T-cell (primary cell): ENCODE measurements at regions not wholly inside any gene's neighbourhood (a gene's known extent, or its start where the extent isn't known, plus 50 kb on each side); places are given as distances from the start of the nearest gene placed in this dataset.
"Not testable (repeated sequence)": the region's sequence is repeated elsewhere in the genome, so short reads cannot be mapped to it uniquely, and the experiment has no call there.

ENCODE experiments used
- ATAC-seq, 4 experiments: fragments of 200-7000 bp in 3 of 4; fragments of 150-1000 bp in 1 of 4; cut with Tn5 transposase; replicated peaks in 1 of 4; 1 replicate in 3 of 4; 2 replicates in 1 of 4; pipeline ENCODE4 v1.10.0; 2021; ENCODE audit warnings: moderate library complexity in 3 of 4, mild to moderate bottlenecking in 2 of 4, moderate number of reproducible peaks in 1 of 4
- CTCF ChIA-PET, 2 donors: fragments of 300-600 bp; sonication (Branson Sonifier 250); formaldehyde crosslinking; loops; one replicate each; lab custom pipeline; 2022; ENCODE audit warnings: antibody characterized with exemption in 2 of 2; lab: Charles Lee
- POLR2A ChIA-PET, 2 donors: fragments of 300-600 bp; sonication (Branson Sonifier 250); formaldehyde crosslinking; loops; one replicate each; lab custom pipeline; 2022; ENCODE audit warnings: antibody characterized with exemption in 2 of 2; lab: Charles Lee
- DNase-seq, 35 experiments: peaks; one replicate each; pipeline versions ENCODE4 v3.0.0 to v3.0.0-alpha.2; 2013 to 2023
- H3K27ac ChIP-seq: one replicate; pipeline ENCODE4 v1.5.1; 2013; ENCODE audit warnings: low read length
- H3K27me3 ChIP-seq, 2 experiments: replicated peaks in 1 of 2; 1 replicate in 1 of 2; 2 replicates in 1 of 2; pipeline versions ENCODE4 v1.6.1 to v1.7.0; 2013; ENCODE audit warnings: low read length in 1 of 2, mixed read lengths in 1 of 2; ENCODE audit not compliant: control insufficient read depth in 2 of 2, insufficient read depth in 2 of 2; ENCODE audit errors: extremely low read depth in 1 of 2
- H3K36me3 ChIP-seq, 2 donors: 1 replicate in 1 of 2; 2 replicates in 1 of 2; pipeline versions ENCODE4 v1.6.1 to v1.7.0; 2013; ENCODE audit warnings: low read length in 1 of 2; ENCODE audit not compliant: control insufficient read depth in 2 of 2, insufficient read depth in 1 of 2; ENCODE audit errors: extremely low read depth in 1 of 2
- H3K4me1 ChIP-seq, 2 experiments: 1 replicate in 1 of 2; 2 replicates in 1 of 2; pipeline versions ENCODE4 v1.6.1 to v1.7.0; 2013; ENCODE audit warnings: low read length in 2 of 2, mixed read lengths in 1 of 2; ENCODE audit not compliant: insufficient read depth in 2 of 2, control insufficient read depth in 1 of 2; ENCODE audit errors: extremely low read depth in 1 of 2
- H3K4me3 ChIP-seq, 2 donors: 1 replicate in 1 of 2; 2 replicates in 1 of 2; pipeline versions ENCODE4 v1.5.1 to v1.7.0; 2013; ENCODE audit warnings: mild to moderate bottlenecking in 2 of 2, low read length in 1 of 2, moderate library complexity in 1 of 2; ENCODE audit not compliant: control insufficient read depth in 1 of 2; ENCODE audit errors: extremely low read depth in 1 of 2
- H3K9me3 ChIP-seq: 2 replicates; pipeline ENCODE4 v1.7.0; 2013
- H3K27ac Mint-ChIP-seq, 2 donors: one replicate each; pipeline ENCODE4 v1.8.0; 2020 to 2021; ENCODE audit warnings: mild to moderate bottlenecking in 2 of 2, mixed read lengths in 2 of 2
- H3K27me3 Mint-ChIP-seq, 2 donors: one replicate each; pipeline ENCODE4 v1.8.0; 2021 to 2022; ENCODE audit warnings: mixed read lengths in 2 of 2
- H3K36me3 Mint-ChIP-seq: one replicate; pipeline ENCODE4 v1.8.0; 2021; ENCODE audit warnings: mixed read lengths
- H3K4me1 Mint-ChIP-seq, 3 donors: one replicate each; pipeline ENCODE4 v1.8.0; 2020 to 2022; ENCODE audit warnings: mixed read lengths in 3 of 3, mild to moderate bottlenecking in 1 of 3
- H3K4me3 Mint-ChIP-seq, 3 donors: one replicate each; pipeline ENCODE4 v1.8.0; 2020 to 2022; ENCODE audit warnings: mild to moderate bottlenecking in 3 of 3, mixed read lengths in 3 of 3, moderate library complexity in 3 of 3
- H3K9me3 Mint-ChIP-seq, 3 donors: one replicate each; pipeline ENCODE4 v1.8.0; 2020 to 2022; ENCODE audit warnings: mixed read lengths in 3 of 3
- WGBS: methylation state at CpG from one replicate; pipeline ENCODE4 v1.1.5; 2013; ENCODE audit warnings: missing lambda C conversion rate; ENCODE audit not compliant: insufficient coverage; 5-methylcytosine and 5-hydroxymethylcytosine counted together

GRCh38 chr11:71088314-71089215, 163.8 kb downstream of the SHANK2 start:
- POLR2A ChIA-PET, H3K9me3 ChIP-seq, H3K27me3 Mint-ChIP-seq, H3K36me3 ChIP-seq, H3K27ac Mint-ChIP-seq, CTCF ChIA-PET, H3K4me3 ChIP-seq, H3K36me3 Mint-ChIP-seq, ATAC-seq, H3K4me1 ChIP-seq, H3K9me3 Mint-ChIP-seq, H3K27ac ChIP-seq, DNase-seq, H3K4me3 Mint-ChIP-seq, H3K4me1 Mint-ChIP-seq: not testable (repeated sequence)
- 80% methylated on average over 13 of the region's 20 CpGs for WGBS
- peaks cover 0 to 22% of the 10 kb centered on the region in 2 experiments for H3K27me3 ChIP-seq

GRCh38 chr11:71086687-71087258, 165.6 kb downstream of the SHANK2 start:
- Histone ChIP-seq H3K4me1 (no peaks in the 10 kb centered on the region), H3K27me3 (peaks cover 0 to 24% of the 10 kb centered on the region in 2 experiments), H3K36me3 (no peaks in the 10 kb centered on the region), H3K4me3 (no peak overlapping the region), H3K9me3 (no peaks in the 10 kb centered on the region), H3K27ac (no peak overlapping the region)
- no peak for DNase-seq
- H3K27me3 Mint-ChIP-seq: peaks cover 6 to 8% of the 10 kb centered on the region in 2 donors
- no peak for ATAC-seq
- H3K36me3 Mint-ChIP-seq: no peaks in the 10 kb centered on the region
- H3K27ac Mint-ChIP-seq: no peak overlapping the region
- ChIA-PET POLR2A (no interaction called here), CTCF (no interaction called here)
- 70% methylated on average over 9 of the region's 14 CpGs for WGBS
- no peak overlapping the region for H3K4me3 Mint-ChIP-seq
- H3K9me3 Mint-ChIP-seq: no peaks in the 10 kb centered on the region
- H3K4me1 Mint-ChIP-seq: no peaks in the 10 kb centered on the region

GRCh38 chr11:71084306-71085012, 167.9 kb downstream of the SHANK2 start:
- 85% methylated on average over 6 of the region's 9 CpGs for WGBS
- Histone ChIP-seq H3K36me3 (no peaks in the 10 kb centered on the region), H3K9me3 (no peaks in the 10 kb centered on the region), H3K27me3 (peaks cover 0 to 24% of the 10 kb centered on the region in 2 experiments), H3K27ac (no peak overlapping the region), H3K4me3 (no peak overlapping the region), H3K4me1 (no peaks in the 10 kb centered on the region)
- peaks cover 2 to 11% of the 10 kb centered on the region in 2 donors for H3K27me3 Mint-ChIP-seq
- ATAC-seq: no peak
- H3K9me3 Mint-ChIP-seq: no peaks in the 10 kb centered on the region
- no peaks in the 10 kb centered on the region for H3K4me1 Mint-ChIP-seq
- DNase-seq: no peak
- CTCF ChIA-PET: no interaction called here
- no peak overlapping the region for H3K4me3 Mint-ChIP-seq
- no peak overlapping the region for H3K27ac Mint-ChIP-seq
- POLR2A ChIA-PET: no interaction called here
- H3K36me3 Mint-ChIP-seq: no peaks in the 10 kb centered on the region

GRCh38 chr11:71083105-71083504, 169.3 kb downstream of the SHANK2 start:
- CTCF ChIA-PET: no interaction called here
- Histone ChIP-seq H3K4me3 (no peak overlapping the region), H3K4me1 (no peaks in the 10 kb centered on the region), H3K27ac (no peak overlapping the region), H3K9me3 (no peaks in the 10 kb centered on the region), H3K36me3 (no peaks in the 10 kb centered on the region), H3K27me3 (peaks cover 0 to 24% of the 10 kb centered on the region in 2 experiments)
- POLR2A ChIA-PET: no interaction called here
- H3K27me3 Mint-ChIP-seq: peaks cover 0 to 8% of the 10 kb centered on the region in 2 donors
- no peak overlapping the region for H3K27ac Mint-ChIP-seq
- no peak for DNase-seq
- ATAC-seq: no peak
- WGBS: 82% methylated on average over 3 of the region's 4 CpGs
- H3K9me3 Mint-ChIP-seq: no peaks in the 10 kb centered on the region
- no peak overlapping the region for H3K4me3 Mint-ChIP-seq
- H3K4me1 Mint-ChIP-seq: no peaks in the 10 kb centered on the region
- no peaks in the 10 kb centered on the region for H3K36me3 Mint-ChIP-seq

GRCh38 chr11:71082454-71082853, 169.9 kb downstream of the SHANK2 start:
- H3K9me3 ChIP-seq: no peaks in the 10 kb centered on the region
- WGBS: 39% methylated on average over 5 of the region's 9 CpGs
- Mint-ChIP-seq H3K4me3 (no peak overlapping the region), H3K27ac (no peak overlapping the region), H3K9me3 (no peaks in the 10 kb centered on the region), H3K36me3 (no peaks in the 10 kb centered on the region), H3K27me3 (peaks cover 0 to 8% of the 10 kb centered on the region in 2 donors), H3K4me1 (no peaks in the 10 kb centered on the region)
- no peaks in the 10 kb centered on the region for H3K4me1 ChIP-seq
- CTCF ChIA-PET: no interaction called here
- H3K27ac ChIP-seq: no peak overlapping the region
- POLR2A ChIA-PET: no interaction called here
- ATAC-seq: no peak
- no peaks in the 10 kb centered on the region for H3K36me3 ChIP-seq
- H3K27me3 ChIP-seq: peaks cover 0 to 24% of the 10 kb centered on the region in 2 experiments
- H3K4me3 ChIP-seq: no peak overlapping the region
- no peak for DNase-seq

- ATAC-seq (no peak), DNase-seq (no peak)
- Histone ChIP-seq H3K4me3 (no peak overlapping the region), H3K27ac (no peak overlapping the region), H3K27me3 (peaks cover 0 to 19% of the 10 kb centered on the region in 2 experiments), H3K36me3 (no peaks in the 10 kb centered on the region), H3K4me1 (no peaks in the 10 kb centered on the region), H3K9me3 (no peaks in the 10 kb centered on the region)
- Mint-ChIP-seq H3K9me3 (no peaks in the 10 kb centered on the region), H3K27me3 (peaks cover 0 to 9% of the 10 kb centered on the region in 2 donors), H3K27ac (no peak overlapping the region), H3K36me3 (no peaks in the 10 kb centered on the region), H3K4me1 (no peaks in the 10 kb centered on the region), H3K4me3 (no peak overlapping the region)
- WGBS: 79% methylated on average over 12 of the region's 12 CpGs
- ChIA-PET CTCF (no interaction called here), POLR2A (no interaction called here)
Observed at GRCh38 chr11:71081704-71082230, 170.6 kb downstream of the SHANK2 start.
